GM10266 (cell line): ENCODE measurements at regions not wholly inside any gene's neighbourhood (a gene's known extent, or its start where the extent isn't known, plus 50 kb on each side); places are given as distances from the start of the nearest gene placed in this dataset.

ENCODE experiments used
- DNase-seq: peaks from one replicate; pipeline ENCODE4 v3.0.0; 2012; ENCODE audit errors: extremely low spot score
- TF ChIP-seq, protein P1 (sequence below): IDR thresholded peaks from 2 replicates; pipeline ENCODE4 v1.5.1; 2012; ENCODE audit warnings: mild to moderate bottlenecking, low read depth; ENCODE audit not compliant: control insufficient read depth, insufficient read depth; ENCODE audit errors: missing control alignments

DNA sequence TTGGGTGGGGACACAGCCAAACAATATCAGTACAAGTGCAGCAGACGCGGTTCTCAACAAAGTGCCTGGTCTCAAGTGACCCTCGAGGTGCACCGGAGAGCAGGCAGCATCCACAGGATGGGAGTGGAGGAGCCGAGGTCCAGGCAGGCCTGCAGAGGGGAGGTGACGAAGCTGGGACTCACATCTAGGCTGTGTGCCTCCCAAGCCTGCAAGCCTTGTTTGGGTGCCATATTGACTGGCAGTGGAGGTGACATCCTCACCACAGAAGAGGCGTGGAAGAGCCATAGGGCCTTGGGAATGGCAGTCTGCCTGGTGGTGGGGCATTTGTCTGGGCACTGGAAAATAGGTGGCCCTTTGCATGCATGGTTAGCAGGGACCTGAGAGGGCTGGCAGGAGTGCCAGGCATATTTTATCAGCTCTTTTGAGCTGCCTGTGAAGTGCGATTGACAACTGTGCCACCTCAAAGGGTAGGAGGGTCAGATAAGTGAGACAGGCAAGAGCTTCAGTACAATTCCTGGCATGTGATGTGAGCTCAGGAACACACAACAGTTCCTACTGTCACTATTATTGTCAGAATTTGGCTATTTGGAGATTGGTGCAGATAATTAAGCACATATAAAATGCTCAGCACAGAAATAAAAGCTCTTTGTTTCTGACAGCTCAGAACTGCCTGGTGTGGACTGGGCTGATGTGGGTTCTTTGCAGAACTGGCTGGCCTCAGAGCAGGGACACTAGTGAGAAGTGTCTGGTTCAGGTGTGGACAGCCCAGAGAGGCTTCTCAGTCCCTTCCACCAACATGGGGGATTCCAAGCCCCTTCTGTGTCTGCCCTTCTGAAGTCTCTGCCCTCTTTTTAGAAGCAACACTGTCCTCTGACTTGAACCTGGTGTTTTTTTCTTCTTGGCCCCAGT, 347.6 kb upstream of the AJAP1 start:
- TF ChIP-seq, protein P1, sequence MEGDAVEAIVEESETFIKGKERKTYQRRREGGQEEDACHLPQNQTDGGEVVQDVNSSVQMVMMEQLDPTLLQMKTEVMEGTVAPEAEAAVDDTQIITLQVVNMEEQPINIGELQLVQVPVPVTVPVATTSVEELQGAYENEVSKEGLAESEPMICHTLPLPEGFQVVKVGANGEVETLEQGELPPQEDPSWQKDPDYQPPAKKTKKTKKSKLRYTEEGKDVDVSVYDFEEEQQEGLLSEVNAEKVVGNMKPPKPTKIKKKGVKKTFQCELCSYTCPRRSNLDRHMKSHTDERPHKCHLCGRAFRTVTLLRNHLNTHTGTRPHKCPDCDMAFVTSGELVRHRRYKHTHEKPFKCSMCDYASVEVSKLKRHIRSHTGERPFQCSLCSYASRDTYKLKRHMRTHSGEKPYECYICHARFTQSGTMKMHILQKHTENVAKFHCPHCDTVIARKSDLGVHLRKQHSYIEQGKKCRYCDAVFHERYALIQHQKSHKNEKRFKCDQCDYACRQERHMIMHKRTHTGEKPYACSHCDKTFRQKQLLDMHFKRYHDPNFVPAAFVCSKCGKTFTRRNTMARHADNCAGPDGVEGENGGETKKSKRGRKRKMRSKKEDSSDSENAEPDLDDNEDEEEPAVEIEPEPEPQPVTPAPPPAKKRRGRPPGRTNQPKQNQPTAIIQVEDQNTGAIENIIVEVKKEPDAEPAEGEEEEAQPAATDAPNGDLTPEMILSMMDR, result no peak
- DNase-seq, result no peak

DNA sequence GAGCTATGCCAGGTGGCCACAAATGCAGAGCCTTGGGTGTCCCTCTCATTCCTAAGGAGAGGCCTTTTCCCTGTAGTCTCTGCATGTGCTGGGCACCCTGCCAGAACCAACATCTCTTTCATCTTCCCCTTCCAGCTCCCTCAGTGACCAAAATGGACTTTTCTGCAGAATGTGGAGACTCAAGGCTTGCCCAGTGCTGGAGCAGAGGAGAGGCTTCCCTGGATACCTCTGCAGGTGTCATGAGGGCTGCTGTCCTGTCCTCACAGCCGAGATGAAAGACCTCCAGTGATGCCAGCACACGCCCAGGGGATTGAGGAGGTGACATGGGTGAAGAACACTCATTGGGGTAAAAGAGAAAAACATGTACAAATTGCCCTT, 347.0 kb upstream of the AJAP1 start:
- DNase-seq, result no peak
- TF ChIP-seq, protein P1, result no peak

DNA sequence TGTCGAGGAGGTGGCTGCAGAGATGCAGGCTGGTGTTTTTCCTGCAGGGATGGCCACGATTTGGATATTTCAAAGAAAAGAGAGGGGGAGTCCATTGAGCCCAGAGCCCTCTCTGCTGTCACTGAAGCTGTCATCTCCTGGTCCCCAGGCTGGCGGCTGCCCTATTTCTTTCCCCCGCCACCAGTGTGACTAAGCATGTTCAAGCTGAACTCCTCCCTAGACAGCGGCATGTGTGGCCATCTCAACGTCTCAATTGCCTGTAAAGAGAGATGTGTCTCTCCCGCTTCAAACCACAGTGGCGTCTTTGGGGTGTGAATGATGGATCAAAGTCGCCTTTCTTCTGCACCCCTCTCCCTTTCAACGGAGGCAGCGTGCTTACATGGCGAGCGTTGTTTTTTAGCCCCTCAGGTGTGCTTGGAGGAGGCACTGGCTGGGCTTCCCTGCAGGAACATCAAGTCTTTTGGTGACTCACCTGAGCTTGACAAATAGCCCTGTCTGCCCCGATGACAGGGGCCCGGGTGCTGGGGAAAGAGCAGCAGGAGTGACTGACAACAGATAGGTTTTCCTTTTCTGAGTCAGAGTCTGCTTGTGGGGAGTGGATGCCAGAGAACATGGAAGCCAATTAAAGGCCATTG, 346.4 kb upstream of the AJAP1 start:
- no peak for DNase-seq
- TF ChIP-seq, protein P1, result no peak

DNA sequence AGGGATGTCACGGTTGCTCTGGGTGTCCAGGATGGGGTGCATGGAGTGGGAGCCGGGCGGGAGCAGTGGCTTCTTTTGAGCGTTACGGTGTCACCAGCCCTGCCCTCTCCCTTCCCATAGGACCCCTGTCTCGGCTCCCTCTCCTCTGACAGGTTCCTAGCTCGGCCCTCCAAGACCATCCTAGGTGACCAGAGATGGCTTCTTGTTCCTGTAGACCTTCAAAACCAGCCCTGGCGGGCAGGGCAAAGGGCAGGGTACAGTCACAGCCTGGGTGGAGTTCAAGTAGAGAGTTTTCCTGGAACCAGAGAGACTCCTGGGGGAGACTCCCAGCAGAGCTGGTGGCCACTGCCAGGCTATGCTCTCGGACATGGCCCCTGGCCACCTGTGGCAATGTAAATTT, 345.6 kb upstream of the AJAP1 start:
- no peak for DNase-seq
- TF ChIP-seq, protein P1, result no peak

DNA sequence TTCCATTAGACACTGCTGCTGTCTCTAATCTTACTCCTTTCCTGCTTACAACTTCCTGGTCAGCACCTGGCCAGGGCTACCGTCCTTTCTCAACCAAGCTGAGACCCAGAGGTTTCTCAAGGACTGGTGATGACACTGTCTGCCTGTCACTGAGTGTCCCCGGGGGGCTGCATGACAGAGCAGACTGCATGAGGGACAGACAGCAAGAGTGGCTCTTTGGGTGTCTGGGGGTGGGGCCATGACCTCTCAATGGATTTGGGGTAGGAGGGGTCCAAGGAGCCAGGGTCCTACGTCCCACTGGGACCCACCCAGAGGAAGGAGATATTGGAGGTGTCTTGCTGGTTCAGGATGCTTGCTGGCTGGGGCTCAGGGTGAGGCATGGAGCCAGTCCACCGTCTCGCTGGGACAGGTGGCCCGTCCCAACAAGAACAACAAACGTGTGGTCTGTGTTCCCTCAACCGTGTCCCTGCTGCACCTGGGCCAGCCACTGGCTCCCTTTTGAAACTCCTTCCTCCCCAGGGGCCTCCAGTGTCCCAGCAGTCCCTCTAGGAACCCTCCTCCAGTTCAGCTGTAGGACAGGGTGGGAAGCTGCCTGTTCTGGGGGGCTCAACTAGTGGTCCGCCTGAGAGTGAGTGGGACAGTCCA, 344.6 kb upstream of the AJAP1 start:
- TF ChIP-seq, protein P1, result no peak
- no peak for DNase-seq

DNA sequence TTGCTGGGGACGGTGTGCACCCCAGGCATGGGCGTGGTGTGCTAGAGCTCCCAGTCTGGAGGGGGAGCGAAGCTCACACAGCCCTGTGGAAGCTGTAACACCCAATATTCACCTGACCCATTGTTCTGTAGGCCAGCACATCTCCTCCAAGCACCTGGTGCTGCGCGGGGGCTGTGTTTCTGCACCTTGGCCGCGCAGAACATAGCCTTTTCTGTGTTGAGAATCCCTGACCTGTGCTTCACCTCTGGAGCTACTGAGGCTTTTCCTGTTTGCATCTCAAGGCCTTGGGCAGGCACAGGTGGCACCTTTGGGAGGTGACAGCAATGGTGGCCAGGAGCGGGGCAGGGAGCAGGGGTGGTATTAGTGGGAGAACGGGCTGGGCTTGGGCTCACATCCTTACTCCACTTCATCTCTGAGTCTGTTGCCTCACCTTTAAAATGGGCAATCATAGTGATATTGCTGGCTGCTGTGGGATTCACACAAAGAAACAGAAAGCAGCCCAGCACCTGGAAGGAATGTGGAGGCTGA, 343.9 kb upstream of the AJAP1 start:
- no peak for DNase-seq
- TF ChIP-seq, protein P1, result no peak

DNA sequence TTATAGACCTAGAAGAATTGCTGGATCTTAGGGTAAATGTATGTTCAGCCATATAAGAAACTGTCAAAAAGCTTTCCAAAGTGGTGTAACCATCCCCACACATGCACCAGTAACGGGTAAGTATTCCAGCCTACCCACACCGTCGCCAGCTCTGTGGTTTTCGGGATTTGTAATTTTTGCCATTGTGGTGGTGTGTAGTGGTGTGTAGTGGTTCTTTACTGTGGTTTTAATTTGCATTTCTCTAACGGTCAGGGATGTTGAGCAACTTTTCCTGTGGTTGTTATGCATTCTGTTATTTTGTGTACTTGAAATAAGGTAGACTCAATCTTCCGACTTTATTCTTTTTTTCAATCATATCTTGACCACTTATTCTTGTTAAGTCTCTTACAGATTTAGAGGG, 342.4 kb upstream of the AJAP1 start:
- DNase-seq, result no peak
- TF ChIP-seq, protein P1, result no peak
